ENCODE measurements at regions not wholly inside any gene's neighbourhood (a gene's known extent, or its start where the extent isn't known, plus 50 kb on each side); places are given as distances from the start of the nearest gene placed in this dataset.

DNA sequence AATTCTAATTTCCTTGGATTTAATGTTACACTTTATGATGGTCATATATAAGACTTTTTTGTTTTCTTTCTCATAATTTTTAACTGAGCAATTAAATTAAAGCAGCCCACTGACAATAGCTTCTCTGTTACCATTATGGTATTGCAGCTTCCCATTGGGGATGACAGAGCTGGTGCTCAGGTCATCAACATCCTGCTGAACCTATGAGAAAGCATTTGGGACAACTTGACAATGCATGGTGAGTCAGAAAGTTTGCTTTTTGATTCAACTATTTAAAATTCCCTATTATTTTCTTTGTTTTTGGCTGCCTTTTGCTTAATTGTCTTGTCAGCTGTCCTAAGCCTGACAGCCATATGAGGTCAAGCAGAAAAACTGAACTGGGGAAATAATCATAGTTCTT lies 487.4 kb upstream of the RIOK2 start:
- no peaks in the 10 kb centered on the region for H3K27me3 ChIP-seq (ENCODE audit: control insufficient read depth, insufficient read depth, low read length)
- H3K36me3 ChIP-seq (ENCODE audit: control insufficient read depth, insufficient read depth, low read length), result no peaks in the 10 kb centered on the region
- H3K9me3 ChIP-seq (ENCODE audit: control insufficient read depth, insufficient read depth, low read length), result no peaks in the 10 kb centered on the region
- Mint-ChIP-seq H3K27ac (no peak overlapping the region), H3K36me3 (no peaks in the 10 kb centered on the region), H3K9me3 (peaks cover 1 to 7% of the 10 kb centered on the region in 2 donors), H3K4me3 (no peak overlapping the region), H3K27me3 (ENCODE audit: low read depth in 2 of 2) (no peaks in the 10 kb centered on the region), H3K4me1 (no peaks in the 10 kb centered on the region)
- no peak overlapping the region for H3K27ac ChIP-seq (ENCODE audit: low read length)
- no peaks in the 10 kb centered on the region for H3K4me1 ChIP-seq (ENCODE audit: control insufficient read depth, insufficient read depth, low read length)
- DNase-seq (no peak), ATAC-seq (no peak)
- intact Hi-C loops (cut with micrococcal nuclease), result no loop called here
- no peak overlapping the region for H3K4me3 ChIP-seq (ENCODE audit: low read length)
- TF ChIP-seq, protein P1, sequence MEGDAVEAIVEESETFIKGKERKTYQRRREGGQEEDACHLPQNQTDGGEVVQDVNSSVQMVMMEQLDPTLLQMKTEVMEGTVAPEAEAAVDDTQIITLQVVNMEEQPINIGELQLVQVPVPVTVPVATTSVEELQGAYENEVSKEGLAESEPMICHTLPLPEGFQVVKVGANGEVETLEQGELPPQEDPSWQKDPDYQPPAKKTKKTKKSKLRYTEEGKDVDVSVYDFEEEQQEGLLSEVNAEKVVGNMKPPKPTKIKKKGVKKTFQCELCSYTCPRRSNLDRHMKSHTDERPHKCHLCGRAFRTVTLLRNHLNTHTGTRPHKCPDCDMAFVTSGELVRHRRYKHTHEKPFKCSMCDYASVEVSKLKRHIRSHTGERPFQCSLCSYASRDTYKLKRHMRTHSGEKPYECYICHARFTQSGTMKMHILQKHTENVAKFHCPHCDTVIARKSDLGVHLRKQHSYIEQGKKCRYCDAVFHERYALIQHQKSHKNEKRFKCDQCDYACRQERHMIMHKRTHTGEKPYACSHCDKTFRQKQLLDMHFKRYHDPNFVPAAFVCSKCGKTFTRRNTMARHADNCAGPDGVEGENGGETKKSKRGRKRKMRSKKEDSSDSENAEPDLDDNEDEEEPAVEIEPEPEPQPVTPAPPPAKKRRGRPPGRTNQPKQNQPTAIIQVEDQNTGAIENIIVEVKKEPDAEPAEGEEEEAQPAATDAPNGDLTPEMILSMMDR (IDR thresholded peaks at IDR 0.05), result no peak

DNA sequence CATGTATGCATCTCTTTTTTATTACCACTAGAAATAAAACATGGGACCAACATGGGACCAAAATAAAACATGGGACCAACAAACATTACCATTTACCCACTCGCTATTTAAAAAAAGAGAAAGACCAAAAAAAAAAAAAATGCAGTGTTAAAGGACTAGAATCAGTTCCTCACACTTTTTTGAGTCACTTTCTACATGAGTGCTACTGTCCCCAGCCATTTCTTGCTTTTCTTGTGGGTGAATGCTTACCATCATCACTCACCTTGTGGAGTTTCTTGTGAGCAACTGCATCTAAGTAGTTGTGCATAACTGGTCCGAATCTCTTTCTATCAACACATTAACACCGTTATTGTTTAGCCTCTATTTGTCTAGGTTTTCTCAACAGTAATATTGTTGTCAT lies 493.6 kb upstream of the RIOK2 start:
- TF ChIP-seq, protein P1 (IDR thresholded peaks at IDR 0.05), result no peak
- Histone ChIP-seq H3K27me3 (ENCODE audit: control insufficient read depth, insufficient read depth, low read length) (no peaks in the 10 kb centered on the region), H3K4me1 (ENCODE audit: control insufficient read depth, insufficient read depth, low read length) (no peaks in the 10 kb centered on the region), H3K27ac (ENCODE audit: low read length) (no peak overlapping the region), H3K4me3 (ENCODE audit: low read length) (no peak overlapping the region), H3K9me3 (ENCODE audit: control insufficient read depth, insufficient read depth, low read length) (no peaks in the 10 kb centered on the region), H3K36me3 (ENCODE audit: control insufficient read depth, insufficient read depth, low read length) (no peaks in the 10 kb centered on the region)
- DNase-seq, result no peak
- WGBS (ENCODE audit: insufficient coverage), result 75% methylated on average over 2 of the region's 3 CpGs
- no peaks in the 10 kb centered on the region for H3K36me3 Mint-ChIP-seq
- H3K27me3 Mint-ChIP-seq (ENCODE audit: low read depth in 2 of 2), result no peaks in the 10 kb centered on the region
- peaks cover 0 to 8% of the 10 kb centered on the region in 2 donors for H3K9me3 Mint-ChIP-seq
- no peaks in the 10 kb centered on the region for H3K4me1 Mint-ChIP-seq
- no peak overlapping the region for H3K4me3 Mint-ChIP-seq
- no peak for ATAC-seq
- H3K27ac Mint-ChIP-seq, result no peak overlapping the region
- intact Hi-C loops (cut with micrococcal nuclease), result no loop called here

DNA sequence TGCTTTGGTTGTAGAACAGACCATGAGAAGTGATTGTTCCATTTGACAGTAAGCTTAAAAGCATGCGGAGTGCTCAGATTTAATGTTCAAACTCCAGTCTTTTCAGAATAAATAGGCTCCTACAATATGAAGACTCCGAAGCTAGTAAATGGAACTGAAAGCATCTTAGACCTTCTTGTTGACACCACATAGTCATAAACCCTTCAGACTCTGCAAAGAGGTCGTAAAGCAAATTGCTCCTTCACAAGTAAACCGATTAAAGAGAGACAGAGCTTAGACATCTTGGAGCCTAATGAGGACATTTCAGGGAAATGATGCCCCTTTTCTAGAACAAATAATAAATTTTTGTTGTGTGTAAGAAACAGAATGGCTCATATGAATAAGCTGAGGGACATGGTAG lies 511.0 kb upstream of the RIOK2 start:
- intact Hi-C loops (cut with micrococcal nuclease), result no loop called here
- Histone ChIP-seq H3K9me3 (ENCODE audit: control insufficient read depth, insufficient read depth, low read length) (no peaks in the 10 kb centered on the region), H3K27me3 (ENCODE audit: control insufficient read depth, insufficient read depth, low read length) (no peaks in the 10 kb centered on the region), H3K36me3 (ENCODE audit: control insufficient read depth, insufficient read depth, low read length) (no peaks in the 10 kb centered on the region), H3K27ac (ENCODE audit: low read length) (no peak overlapping the region), H3K4me1 (ENCODE audit: control insufficient read depth, insufficient read depth, low read length) (no peaks in the 10 kb centered on the region), H3K4me3 (ENCODE audit: low read length) (no peak overlapping the region)
- Mint-ChIP-seq H3K4me3 (no peak overlapping the region), H3K27ac (no peak overlapping the region), H3K27me3 (ENCODE audit: low read depth in 2 of 2) (no peaks in the 10 kb centered on the region), H3K36me3 (no peaks in the 10 kb centered on the region), H3K4me1 (no peaks in the 10 kb centered on the region), H3K9me3 (peaks cover 8 to 11% of the 10 kb centered on the region in 2 donors)
- TF ChIP-seq, protein P1 (IDR thresholded peaks at IDR 0.05), result no peak
- 83% methylated on average over 4 of the region's 4 CpGs for WGBS (ENCODE audit: insufficient coverage)
- ATAC-seq, result no peak
- no peak for DNase-seq

DNA sequence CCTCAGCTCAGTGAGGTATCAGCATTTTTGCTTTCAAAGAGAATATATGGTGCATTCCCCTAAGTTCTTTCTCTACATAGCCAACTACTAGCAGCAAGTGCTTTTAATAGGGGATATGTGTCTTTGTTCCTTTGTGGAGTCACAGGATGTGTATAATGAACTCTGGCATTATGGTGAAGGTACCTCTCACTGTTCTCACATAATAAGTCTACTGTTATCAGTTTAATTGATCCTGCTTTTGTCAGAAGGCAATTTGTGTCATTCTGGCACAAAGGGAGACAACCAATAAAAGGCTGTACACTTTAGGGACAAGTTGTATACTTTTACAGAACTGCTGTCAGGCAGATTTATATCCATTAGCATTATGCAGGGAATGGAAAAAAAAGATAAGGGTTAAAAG lies 531.4 kb upstream of the RIOK2 start:
- Histone ChIP-seq H3K27ac (ENCODE audit: low read length) (no peak overlapping the region), H3K27me3 (ENCODE audit: control insufficient read depth, insufficient read depth, low read length) (no peaks in the 10 kb centered on the region), H3K36me3 (ENCODE audit: control insufficient read depth, insufficient read depth, low read length) (no peaks in the 10 kb centered on the region), H3K4me1 (ENCODE audit: control insufficient read depth, insufficient read depth, low read length) (no peaks in the 10 kb centered on the region), H3K4me3 (ENCODE audit: low read length) (no peak overlapping the region), H3K9me3 (ENCODE audit: control insufficient read depth, insufficient read depth, low read length) (no peaks in the 10 kb centered on the region)
- Mint-ChIP-seq H3K4me1 (no peaks in the 10 kb centered on the region), H3K27ac (no peak overlapping the region), H3K27me3 (ENCODE audit: low read depth in 2 of 2) (no peaks in the 10 kb centered on the region), H3K36me3 (no peaks in the 10 kb centered on the region), H3K4me3 (no peak overlapping the region), H3K9me3 (peaks cover 2 to 3% of the 10 kb centered on the region in 2 donors)
- DNase-seq, result no peak
- TF ChIP-seq, protein P1 (IDR thresholded peaks at IDR 0.05), result no peak
- intact Hi-C loops (cut with micrococcal nuclease), result no loop called here
- no peak for ATAC-seq
